ENCODE measurements at regions not wholly inside any gene's neighbourhood (a gene's known extent, or its start where the extent isn't known, plus 50 kb on each side); places are given as distances from the start of the nearest gene placed in this dataset.

- TF ChIP-seq CTCF (IDR thresholded peaks at IDR 0.05), result no peak
- no peak for TF ChIP-seq POLR2A (IDR thresholded peaks at IDR 0.05)
Observed at GRCh38 chr4:34861666-34862065, 1382.6 kb downstream of the ARAP2 start.
